ENCODE measurements at regions not wholly inside any gene's neighbourhood (a gene's known extent, or its start where the extent isn't known, plus 50 kb on each side); places are given as distances from the start of the nearest gene placed in this dataset.
A peak's percentile ranks its signal among the peaks of the same experiment; 100 is the strongest.
"Not testable (repeated sequence)": the region's sequence is repeated elsewhere in the genome, so short reads cannot be mapped to it uniquely, and the experiment has no call there.

- H3K9ac ChIP-seq (ENCODE audit: low read length) = no peak overlapping the region
- H3K4me3 ChIP-seq (ENCODE audit: low read length) = no peak overlapping the region
- no peak overlapping the region for H3K27ac ChIP-seq (ENCODE audit: low read depth, low read length)
- H3K27me3 ChIP-seq (ENCODE audit: control insufficient read depth, insufficient read depth, low read length) = no peaks in the 10 kb centered on the region
- peaks cover 6% of the 10 kb centered on the region for H3K4me1 ChIP-seq (ENCODE audit: control insufficient read depth, insufficient read depth, low read length)
- no peaks in the 10 kb centered on the region for H3K36me3 ChIP-seq (ENCODE audit: control insufficient read depth, insufficient read depth, low read length)
Measured at GRCh38 chr6:126661646-126662045, 321.7 kb downstream of the CENPW start.

DNA sequence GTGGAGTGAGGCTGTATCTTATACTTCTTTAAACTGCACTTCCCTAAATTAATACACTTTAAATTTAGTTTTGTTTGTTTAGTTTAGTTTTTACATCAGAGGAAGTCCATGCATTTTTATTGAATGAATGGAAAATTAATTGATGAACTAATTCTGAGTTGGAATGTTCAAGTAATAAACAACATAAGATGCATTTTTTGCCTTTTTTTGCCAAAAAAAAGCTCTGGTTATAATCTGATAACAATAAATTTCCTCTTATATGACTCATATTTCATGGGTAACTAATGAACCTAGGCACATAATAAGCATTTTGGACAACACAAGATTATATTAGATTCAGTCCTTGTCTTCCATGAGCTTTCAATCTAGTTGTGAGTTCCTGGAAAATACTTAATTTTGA lies 323.1 kb downstream of the CENPW start:
- Histone ChIP-seq H3K4me1 (ENCODE audit: control insufficient read depth, insufficient read depth, low read length) (peaks cover 6% of the 10 kb centered on the region), H3K4me3 (ENCODE audit: low read length) (no peak overlapping the region), H3K9ac (ENCODE audit: low read length) (no peak overlapping the region), H3K27me3 (ENCODE audit: control insufficient read depth, insufficient read depth, low read length) (no peaks in the 10 kb centered on the region), H3K36me3 (ENCODE audit: control insufficient read depth, insufficient read depth, low read length) (no peaks in the 10 kb centered on the region), H3K27ac (ENCODE audit: low read depth, low read length) (no peak overlapping the region)

- Histone ChIP-seq H3K4me3 (ENCODE audit: low read length) (no peak overlapping the region), H3K27me3 (ENCODE audit: control insufficient read depth, insufficient read depth, low read length) (no peaks in the 10 kb centered on the region), H3K36me3 (ENCODE audit: control insufficient read depth, insufficient read depth, low read length) (no peaks in the 10 kb centered on the region), H3K9ac (ENCODE audit: low read length) (no peak overlapping the region), H3K27ac (ENCODE audit: low read depth, low read length) (peak overlapping the region; percentile 19), H3K4me1 (ENCODE audit: control insufficient read depth, insufficient read depth, low read length) (peaks cover 6% of the 10 kb centered on the region)
Measured at GRCh38 chr6:126664271-126664670, 324.4 kb downstream of the CENPW start.

DNA sequence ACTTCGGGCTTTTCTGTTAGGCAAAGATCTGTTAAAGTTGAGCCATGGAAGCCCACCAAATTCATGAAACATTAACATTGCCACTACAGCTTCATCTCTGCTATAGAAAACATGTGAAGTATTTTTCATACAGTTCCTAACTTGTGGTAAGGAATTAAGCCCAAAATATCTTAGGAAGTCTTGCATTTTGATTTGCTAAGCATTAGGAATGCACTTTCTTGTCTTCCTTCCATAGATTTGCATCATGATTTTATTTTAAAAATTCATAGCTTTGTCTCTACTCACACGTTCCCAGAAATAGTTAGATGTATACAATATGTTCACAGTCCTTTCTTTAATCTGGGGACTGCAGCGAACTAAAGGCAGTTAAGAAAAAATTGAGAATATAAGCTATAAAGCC lies 325.6 kb downstream of the CENPW start:
- H3K4me1 ChIP-seq (ENCODE audit: control insufficient read depth, insufficient read depth, low read length) = peaks cover 6% of the 10 kb centered on the region
- no peak overlapping the region for H3K4me3 ChIP-seq (ENCODE audit: low read length)
- no peak overlapping the region for H3K27ac ChIP-seq (ENCODE audit: low read depth, low read length)
- no peaks in the 10 kb centered on the region for H3K27me3 ChIP-seq (ENCODE audit: control insufficient read depth, insufficient read depth, low read length)
- no peak overlapping the region for H3K9ac ChIP-seq (ENCODE audit: low read length)
- no peaks in the 10 kb centered on the region for H3K36me3 ChIP-seq (ENCODE audit: control insufficient read depth, insufficient read depth, low read length)

- H3K4me1 ChIP-seq (ENCODE audit: control insufficient read depth, insufficient read depth, low read length) = peaks cover 6% of the 10 kb centered on the region
- no peak overlapping the region for H3K27ac ChIP-seq (ENCODE audit: low read depth, low read length)
- H3K4me3 ChIP-seq (ENCODE audit: low read length) = no peak overlapping the region
- no peak overlapping the region for H3K9ac ChIP-seq (ENCODE audit: low read length)
- H3K36me3 ChIP-seq (ENCODE audit: control insufficient read depth, insufficient read depth, low read length) = no peaks in the 10 kb centered on the region
- H3K27me3 ChIP-seq (ENCODE audit: control insufficient read depth, insufficient read depth, low read length) = no peaks in the 10 kb centered on the region
Measured at GRCh38 chr6:126667071-126667470, 327.2 kb downstream of the CENPW start.

- Histone ChIP-seq H3K27me3 (ENCODE audit: control insufficient read depth, insufficient read depth, low read length) (no peaks in the 10 kb centered on the region), H3K4me1 (ENCODE audit: control insufficient read depth, insufficient read depth, low read length) (peaks cover 6% of the 10 kb centered on the region), H3K36me3 (ENCODE audit: control insufficient read depth, insufficient read depth, low read length) (no peaks in the 10 kb centered on the region), H3K4me3 (ENCODE audit: low read length) (no peak overlapping the region), H3K27ac (ENCODE audit: low read depth, low read length) (no peak overlapping the region), H3K9ac (ENCODE audit: low read length) (no peak overlapping the region)
Measured at GRCh38 chr6:126667728-126668127, 327.8 kb downstream of the CENPW start.

- Histone ChIP-seq H3K4me1 (ENCODE audit: control insufficient read depth, insufficient read depth, low read length) (no peaks in the 10 kb centered on the region), H3K27me3 (ENCODE audit: control insufficient read depth, insufficient read depth, low read length) (no peaks in the 10 kb centered on the region), H3K27ac (ENCODE audit: low read depth, low read length) (no peak overlapping the region), H3K9ac (ENCODE audit: low read length) (no peak overlapping the region), H3K36me3 (ENCODE audit: control insufficient read depth, insufficient read depth, low read length) (no peaks in the 10 kb centered on the region), H3K4me3 (ENCODE audit: low read length) (no peak overlapping the region)
Measured at GRCh38 chr6:126672649-126673048, 332.7 kb downstream of the CENPW start.

DNA sequence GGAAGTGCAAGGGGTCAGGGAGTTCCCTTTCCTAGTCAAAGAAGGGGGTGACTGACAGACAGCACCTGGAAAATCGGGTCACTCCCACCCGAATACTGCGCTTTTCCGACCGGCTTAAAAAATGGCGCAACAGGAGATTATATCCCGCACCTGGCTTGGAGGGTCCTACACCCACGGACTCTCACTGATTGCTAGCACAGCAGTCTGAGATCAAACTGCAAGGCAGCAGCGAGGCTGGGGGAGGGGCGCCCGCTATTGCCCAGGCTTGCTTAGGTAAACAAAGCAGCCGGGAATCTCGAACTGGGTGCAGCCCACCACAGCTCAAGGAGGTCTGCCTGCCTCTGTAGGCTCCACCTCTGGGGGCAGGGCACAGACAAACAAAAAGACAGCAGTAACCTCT lies 333.8 kb downstream of the CENPW start:
- H3K9ac ChIP-seq (ENCODE audit: low read length); H3K27ac ChIP-seq (ENCODE audit: low read depth, low read length); H3K36me3 ChIP-seq (ENCODE audit: control insufficient read depth, insufficient read depth, low read length); H3K4me1 ChIP-seq (ENCODE audit: control insufficient read depth, insufficient read depth, low read length); H3K4me3 ChIP-seq (ENCODE audit: low read length); H3K27me3 ChIP-seq (ENCODE audit: control insufficient read depth, insufficient read depth, low read length): not testable (repeated sequence)

GRCh38 chr6:126682440-126682839 lies 342.5 kb downstream of the CENPW start:
- no peaks in the 10 kb centered on the region for H3K4me1 ChIP-seq (ENCODE audit: control insufficient read depth, insufficient read depth, low read length)
- no peak overlapping the region for H3K4me3 ChIP-seq (ENCODE audit: low read length)
- no peaks in the 10 kb centered on the region for H3K36me3 ChIP-seq (ENCODE audit: control insufficient read depth, insufficient read depth, low read length)
- no peak overlapping the region for H3K27ac ChIP-seq (ENCODE audit: low read depth, low read length)
- H3K9ac ChIP-seq (ENCODE audit: low read length) = no peak overlapping the region
- H3K27me3 ChIP-seq (ENCODE audit: control insufficient read depth, insufficient read depth, low read length) = no peaks in the 10 kb centered on the region

DNA sequence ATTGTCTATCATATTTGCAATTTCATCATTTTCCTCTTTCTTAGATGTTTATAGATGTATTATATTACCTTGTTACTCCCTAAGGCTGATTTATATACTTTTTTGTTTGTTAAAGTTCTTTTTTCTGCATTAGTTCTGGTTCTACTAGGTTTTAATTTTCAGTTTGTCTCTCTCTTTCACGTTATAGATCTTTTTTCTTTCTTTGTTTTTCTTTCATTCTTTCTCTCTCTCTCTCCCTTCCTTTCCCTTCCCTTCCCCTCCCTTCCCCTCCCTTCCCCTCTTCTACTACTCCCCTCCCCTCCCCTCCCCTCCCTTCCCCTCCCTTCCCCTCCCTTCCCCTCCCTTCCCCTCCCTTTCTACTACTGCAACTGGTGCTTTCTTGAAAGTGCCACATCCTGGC lies 345.3 kb downstream of the CENPW start:
- Histone ChIP-seq H3K27me3 (ENCODE audit: control insufficient read depth, insufficient read depth, low read length) (no peaks in the 10 kb centered on the region), H3K4me1 (ENCODE audit: control insufficient read depth, insufficient read depth, low read length) (no peaks in the 10 kb centered on the region), H3K27ac (ENCODE audit: low read depth, low read length) (no peak overlapping the region), H3K9ac (ENCODE audit: low read length) (no peak overlapping the region), H3K4me3 (ENCODE audit: low read length) (no peak overlapping the region), H3K36me3 (ENCODE audit: control insufficient read depth, insufficient read depth, low read length) (no peaks in the 10 kb centered on the region)

- H3K4me3 ChIP-seq (ENCODE audit: low read length) = no peak overlapping the region
- H3K36me3 ChIP-seq (ENCODE audit: control insufficient read depth, insufficient read depth, low read length) = no peaks in the 10 kb centered on the region
- H3K27me3 ChIP-seq (ENCODE audit: control insufficient read depth, insufficient read depth, low read length) = no peaks in the 10 kb centered on the region
- no peak overlapping the region for H3K9ac ChIP-seq (ENCODE audit: low read length)
- no peaks in the 10 kb centered on the region for H3K4me1 ChIP-seq (ENCODE audit: control insufficient read depth, insufficient read depth, low read length)
- H3K27ac ChIP-seq (ENCODE audit: low read depth, low read length) = no peak overlapping the region
Measured at GRCh38 chr6:126696921-126697693, 357.2 kb downstream of the CENPW start.

DNA sequence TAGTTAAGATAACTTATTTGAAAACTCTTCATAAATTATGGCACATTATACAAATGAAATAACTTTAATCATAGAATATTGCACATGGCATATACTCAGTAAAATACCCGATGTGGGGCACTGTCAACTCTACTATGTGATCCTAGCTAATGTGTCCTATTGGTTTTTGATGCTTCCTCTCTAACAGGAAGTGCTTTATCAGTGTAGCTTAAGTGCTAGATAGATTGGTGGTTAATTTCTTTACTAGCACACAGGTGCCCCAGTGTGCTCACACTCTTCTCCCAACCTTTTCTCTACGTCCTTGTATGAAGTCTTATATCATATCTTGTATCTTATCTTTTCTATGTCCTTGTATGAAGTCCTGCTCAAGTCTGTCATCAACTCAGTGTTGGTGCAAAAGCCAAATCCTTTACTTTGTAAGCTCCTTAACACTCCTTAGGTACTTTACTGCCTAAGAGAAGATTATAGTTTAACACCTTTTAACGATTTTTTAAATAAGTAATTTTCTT lies 358.9 kb downstream of the CENPW start:
- Histone ChIP-seq H3K36me3 (ENCODE audit: control insufficient read depth, insufficient read depth, low read length) (no peaks in the 10 kb centered on the region), H3K9ac (ENCODE audit: low read length) (no peak overlapping the region), H3K4me1 (ENCODE audit: control insufficient read depth, insufficient read depth, low read length) (no peaks in the 10 kb centered on the region), H3K4me3 (ENCODE audit: low read length) (no peak overlapping the region), H3K27me3 (ENCODE audit: control insufficient read depth, insufficient read depth, low read length) (no peaks in the 10 kb centered on the region), H3K27ac (ENCODE audit: low read depth, low read length) (no peak overlapping the region)

Data from rectal smooth muscle tissue (tissue), 1 donor.